SU-DHL-6 (cell line): ENCODE measurements at regions not wholly inside any gene's neighbourhood (a gene's known extent, or its start where the extent isn't known, plus 50 kb on each side); places are given as distances from the start of the nearest gene placed in this dataset.

Experiments
- EZH2phosphoT487 ChIP-seq: fragments of 200-600 bp; sonication (generic), shearing (Covaris generic); conservative IDR thresholded peaks from 2 replicates; pipeline ENCODE4 v1.6.1; 2018; ENCODE audit warnings: mild to moderate bottlenecking, antibody characterized with exemption, low read length, moderate library complexity, mixed read lengths
- TF ChIP-seq, protein P1 (sequence below): fragments of 200-600 bp; sonication (generic); IDR thresholded peaks from one replicate; pipeline ENCODE4 v1.5.1; 2017; ENCODE audit warnings: antibody characterized with exemption, mild to moderate bottlenecking, low read length, moderate library complexity; ENCODE audit not compliant: insufficient read depth, poor library complexity, severe bottlenecking

DNA sequence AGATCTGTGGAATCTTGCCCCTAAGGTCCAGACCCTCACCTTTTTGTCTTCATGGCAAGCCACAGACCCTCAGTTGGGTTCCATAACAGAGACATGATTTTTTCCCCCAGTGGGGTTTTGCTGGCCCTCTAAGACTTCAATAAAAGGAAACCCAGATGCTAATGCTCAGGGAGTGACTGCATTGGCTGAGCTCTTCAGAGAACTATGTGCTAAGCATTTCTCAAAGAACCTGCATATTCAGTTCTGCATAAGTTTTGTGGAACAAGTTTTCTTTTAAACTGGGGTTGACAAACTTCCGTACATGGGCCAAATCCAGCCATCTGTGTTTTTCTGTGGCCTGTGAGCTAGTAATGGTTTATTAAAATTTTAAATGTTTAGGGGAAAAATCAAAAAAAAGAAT, 159.8 kb upstream of the GDNF start:
- TF ChIP-seq, protein P1, sequence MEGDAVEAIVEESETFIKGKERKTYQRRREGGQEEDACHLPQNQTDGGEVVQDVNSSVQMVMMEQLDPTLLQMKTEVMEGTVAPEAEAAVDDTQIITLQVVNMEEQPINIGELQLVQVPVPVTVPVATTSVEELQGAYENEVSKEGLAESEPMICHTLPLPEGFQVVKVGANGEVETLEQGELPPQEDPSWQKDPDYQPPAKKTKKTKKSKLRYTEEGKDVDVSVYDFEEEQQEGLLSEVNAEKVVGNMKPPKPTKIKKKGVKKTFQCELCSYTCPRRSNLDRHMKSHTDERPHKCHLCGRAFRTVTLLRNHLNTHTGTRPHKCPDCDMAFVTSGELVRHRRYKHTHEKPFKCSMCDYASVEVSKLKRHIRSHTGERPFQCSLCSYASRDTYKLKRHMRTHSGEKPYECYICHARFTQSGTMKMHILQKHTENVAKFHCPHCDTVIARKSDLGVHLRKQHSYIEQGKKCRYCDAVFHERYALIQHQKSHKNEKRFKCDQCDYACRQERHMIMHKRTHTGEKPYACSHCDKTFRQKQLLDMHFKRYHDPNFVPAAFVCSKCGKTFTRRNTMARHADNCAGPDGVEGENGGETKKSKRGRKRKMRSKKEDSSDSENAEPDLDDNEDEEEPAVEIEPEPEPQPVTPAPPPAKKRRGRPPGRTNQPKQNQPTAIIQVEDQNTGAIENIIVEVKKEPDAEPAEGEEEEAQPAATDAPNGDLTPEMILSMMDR = no peak
- no peak for TF ChIP-seq EZH2phosphoT487
